ENCODE measurements at regions not wholly inside any gene's neighbourhood (a gene's known extent, or its start where the extent isn't known, plus 50 kb on each side); places are given as distances from the start of the nearest gene placed in this dataset.

- TF ChIP-seq EP300 (IDR thresholded peaks at IDR 0.05) (no peak), CTCF (IDR thresholded peaks at IDR 0.05) (no peak), POLR2A (IDR thresholded peaks at IDR 0.05) (no peak)
Observed at GRCh38 chr9:18250053-18250452, 223.9 kb upstream of the ADAMTSL1 start.

Measured in tibial nerve (tissue), 4 donors.